Muscle layer of colon (tissue), 2 donors: ENCODE measurements at regions not wholly inside any gene's neighbourhood (a gene's known extent, or its start where the extent isn't known, plus 50 kb on each side); places are given as distances from the start of the nearest gene placed in this dataset.

Experiments
- H3K27ac ChIP-seq: one replicate; pipeline ENCODE4 v1.7.0; 2013; ENCODE audit warnings: low read depth, mild to moderate bottlenecking, low read length, moderate library complexity
- H3K27me3 ChIP-seq, 2 donors: one replicate each; pipeline ENCODE4 v1.7.0; 2013; ENCODE audit warnings: low read length in 2 of 2, mild to moderate bottlenecking in 2 of 2; ENCODE audit not compliant: insufficient read depth in 2 of 2, control insufficient read depth in 1 of 2
- H3K36me3 ChIP-seq: one replicate; pipeline ENCODE4 v1.7.0; 2013; ENCODE audit warnings: mild to moderate bottlenecking, low read length; ENCODE audit not compliant: insufficient read depth
- H3K4me1 ChIP-seq: one replicate; pipeline ENCODE4 v1.7.0; 2013; ENCODE audit warnings: mild to moderate bottlenecking, low read length; ENCODE audit not compliant: insufficient read depth
- H3K4me3 ChIP-seq, 2 donors: one replicate each; pipeline ENCODE4 v1.7.0; 2013; ENCODE audit warnings: low read length in 2 of 2, low read depth in 1 of 2, mild to moderate bottlenecking in 1 of 2, moderate library complexity in 1 of 2
- H3K9ac ChIP-seq: one replicate; pipeline ENCODE4 v1.7.0; 2013; ENCODE audit warnings: low read length
- H3K9me3 ChIP-seq: one replicate; pipeline ENCODE4 v1.7.0; 2013; ENCODE audit warnings: mild to moderate bottlenecking, low read length
- donor health status: abdominal sarcoma.
- donor health status: Adenocarcinoma of cecum.

- Histone ChIP-seq H3K27me3 (no peaks in the 10 kb centered on the region), H3K36me3 (no peaks in the 10 kb centered on the region), H3K4me1 (no peaks in the 10 kb centered on the region), H3K27ac (peak overlapping the region; percentile 9), H3K9me3 (no peaks in the 10 kb centered on the region), H3K9ac (no peak overlapping the region), H3K4me3 (peak overlapping the region in 1 of 2 donors; percentile 14)
These were observed 167.0 kb downstream of the NUFIP1 start for GRCh38 chr13:44822291-44822690.

- H3K9ac ChIP-seq = no peak overlapping the region
These were observed 169.5 kb downstream of the NUFIP1 start for GRCh38 chr13:44819772-44820171.

GRCh38 chr13:44819245-44819644, 170.0 kb downstream of the NUFIP1 start:
- Histone ChIP-seq H3K9me3 (no peaks in the 10 kb centered on the region), H3K4me3 (no peak overlapping the region), H3K9ac (no peak overlapping the region), H3K27ac (no peak overlapping the region), H3K36me3 (no peaks in the 10 kb centered on the region), H3K27me3 (no peaks in the 10 kb centered on the region), H3K4me1 (no peaks in the 10 kb centered on the region)

More at GRCh38 chr13:44819772-44820171, 169.5 kb downstream of the NUFIP1 start:
- H3K4me3 ChIP-seq = no peak overlapping the region
- no peaks in the 10 kb centered on the region for H3K36me3 ChIP-seq
- H3K4me1 ChIP-seq = no peaks in the 10 kb centered on the region
- H3K27me3 ChIP-seq = no peaks in the 10 kb centered on the region
- no peaks in the 10 kb centered on the region for H3K9me3 ChIP-seq
- H3K27ac ChIP-seq = no peak overlapping the region

GRCh38 chr13:44818428-44818827, 170.8 kb downstream of the NUFIP1 start:
- Histone ChIP-seq H3K27me3 (no peaks in the 10 kb centered on the region), H3K27ac (no peak overlapping the region), H3K9ac (no peak overlapping the region), H3K36me3 (no peaks in the 10 kb centered on the region), H3K4me3 (no peak overlapping the region), H3K9me3 (no peaks in the 10 kb centered on the region), H3K4me1 (no peaks in the 10 kb centered on the region)

GRCh38 chr13:44818016-44818415, 171.3 kb downstream of the NUFIP1 start:
- H3K4me3 ChIP-seq = no peak overlapping the region
- no peaks in the 10 kb centered on the region for H3K9me3 ChIP-seq
- H3K4me1 ChIP-seq = no peaks in the 10 kb centered on the region
- no peaks in the 10 kb centered on the region for H3K36me3 ChIP-seq
- H3K27ac ChIP-seq = no peak overlapping the region
- H3K27me3 ChIP-seq = no peaks in the 10 kb centered on the region
- no peak overlapping the region for H3K9ac ChIP-seq

GRCh38 chr13:44817131-44817671, 172.1 kb downstream of the NUFIP1 start:
- no peaks in the 10 kb centered on the region for H3K4me1 ChIP-seq
- H3K9ac ChIP-seq = no peak overlapping the region
- no peaks in the 10 kb centered on the region for H3K9me3 ChIP-seq
- H3K27me3 ChIP-seq = no peaks in the 10 kb centered on the region
- no peaks in the 10 kb centered on the region for H3K36me3 ChIP-seq
- H3K27ac ChIP-seq = no peak overlapping the region
- H3K4me3 ChIP-seq = no peak overlapping the region

- no peaks in the 10 kb centered on the region for H3K36me3 ChIP-seq
- H3K9ac ChIP-seq = no peak overlapping the region
- H3K27me3 ChIP-seq = no peaks in the 10 kb centered on the region
- no peak overlapping the region for H3K4me3 ChIP-seq
- no peaks in the 10 kb centered on the region for H3K9me3 ChIP-seq
- H3K4me1 ChIP-seq = no peaks in the 10 kb centered on the region
- H3K27ac ChIP-seq = no peak overlapping the region
These were observed 172.6 kb downstream of the NUFIP1 start for GRCh38 chr13:44816701-44817100.

GRCh38 chr13:44815623-44816022, 173.6 kb downstream of the NUFIP1 start:
- Histone ChIP-seq H3K36me3 (no peaks in the 10 kb centered on the region), H3K4me3 (no peak overlapping the region), H3K4me1 (no peaks in the 10 kb centered on the region), H3K27me3 (no peaks in the 10 kb centered on the region), H3K9me3 (no peaks in the 10 kb centered on the region), H3K27ac (no peak overlapping the region), H3K9ac (no peak overlapping the region)

- H3K4me1 ChIP-seq = no peaks in the 10 kb centered on the region
- no peaks in the 10 kb centered on the region for H3K36me3 ChIP-seq
- H3K9ac ChIP-seq = no peak overlapping the region
- no peak overlapping the region for H3K27ac ChIP-seq
- no peaks in the 10 kb centered on the region for H3K9me3 ChIP-seq
- H3K4me3 ChIP-seq = no peak overlapping the region
- no peaks in the 10 kb centered on the region for H3K27me3 ChIP-seq
These were observed 174.4 kb downstream of the NUFIP1 start for GRCh38 chr13:44814836-44815235.

GRCh38 chr13:44814161-44814560, 175.1 kb downstream of the NUFIP1 start:
- Histone ChIP-seq H3K27ac (no peak overlapping the region), H3K9me3 (no peaks in the 10 kb centered on the region), H3K9ac (no peak overlapping the region), H3K4me1 (no peaks in the 10 kb centered on the region), H3K27me3 (no peaks in the 10 kb centered on the region), H3K4me3 (no peak overlapping the region), H3K36me3 (no peaks in the 10 kb centered on the region)

- H3K9ac ChIP-seq = no peak overlapping the region
- no peaks in the 10 kb centered on the region for H3K27me3 ChIP-seq
- H3K9me3 ChIP-seq = no peaks in the 10 kb centered on the region
- H3K4me3 ChIP-seq = no peak overlapping the region
- no peak overlapping the region for H3K27ac ChIP-seq
- H3K36me3 ChIP-seq = no peaks in the 10 kb centered on the region
- no peaks in the 10 kb centered on the region for H3K4me1 ChIP-seq
These were observed 176.5 kb downstream of the NUFIP1 start for GRCh38 chr13:44812818-44813217.

GRCh38 chr13:44810061-44810840, 179.0 kb downstream of the NUFIP1 start:
- no peaks in the 10 kb centered on the region for H3K36me3 ChIP-seq
- no peaks in the 10 kb centered on the region for H3K4me1 ChIP-seq
- no peaks in the 10 kb centered on the region for H3K27me3 ChIP-seq
- H3K9ac ChIP-seq = no peak overlapping the region
- H3K27ac ChIP-seq = no peak overlapping the region
- H3K9me3 ChIP-seq = no peaks in the 10 kb centered on the region
- H3K4me3 ChIP-seq = no peak overlapping the region
